Upper lobe of right lung (tissue), 1 donor: ENCODE measurements at regions not wholly inside any gene's neighbourhood (a gene's known extent, or its start where the extent isn't known, plus 50 kb on each side); places are given as distances from the start of the nearest gene placed in this dataset.

Experiments used
- ATAC-seq: fragments of 200-7000 bp; cut with Tn5 transposase; one replicate; pipeline ENCODE4 v1.9.1; 2020; ENCODE audit warnings: mild to moderate bottlenecking, moderate library complexity
- DNase-seq: peaks from one replicate; pipeline ENCODE4 v3.0.0-alpha.2; 2020
- H3K27ac ChIP-seq: fragments of 200-600 bp; one replicate; pipeline ENCODE4 v1.8.0; 2022
- H3K27me3 ChIP-seq: fragments of 200-600 bp; one replicate; pipeline ENCODE4 v1.8.0; 2022; ENCODE audit warnings: mild to moderate bottlenecking
- H3K36me3 ChIP-seq: fragments of 200-600 bp; one replicate; pipeline ENCODE4 v1.8.0; 2022
- H3K4me1 ChIP-seq: fragments of 200-600 bp; one replicate; pipeline ENCODE4 v1.8.0; 2022
- H3K4me3 ChIP-seq: fragments of 200-600 bp; one replicate; pipeline ENCODE4 v1.8.0; 2022; ENCODE audit warnings: mild to moderate bottlenecking
- H3K9me3 ChIP-seq: fragments of 200-600 bp; one replicate; pipeline ENCODE4 v1.8.0; 2022
- CTCF ChIP-seq: fragments of 200-600 bp; IDR thresholded peaks from one replicate; pipeline ENCODE4 v1.8.0; 2022; ENCODE audit warnings: antibody characterized with exemption
- intact Hi-C: fragments of 100-400 bp; cut with DNase I; formaldehyde crosslinking; loops from one replicate; pipeline ENCODE4 v1.11.0; 2022
- donor health status: DM: no; HTN: yes; CAD: no; lungs with severe emphysema.

DNA sequence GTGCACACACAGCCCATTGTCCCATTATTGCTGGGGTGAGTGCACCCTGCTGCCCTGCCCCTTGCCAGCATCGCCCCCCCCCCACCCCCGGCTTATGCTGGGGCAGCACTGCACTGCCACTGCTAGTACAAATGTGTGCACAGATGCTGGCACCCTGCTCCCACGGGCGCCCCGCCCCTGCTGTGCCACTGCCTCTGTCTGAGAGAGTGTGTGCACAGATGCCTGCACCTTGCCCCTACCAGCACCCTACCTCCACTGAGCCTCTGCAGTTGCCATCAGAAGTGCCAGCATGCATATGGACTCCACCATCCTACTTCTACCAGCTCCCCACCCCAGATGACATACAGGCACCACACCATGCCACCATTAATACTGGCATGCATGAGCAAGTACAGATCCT lies 454.6 kb upstream of the KHDRBS2 start:
- intact Hi-C loops: no loop called here
- Histone ChIP-seq H3K36me3 (no peaks in the 10 kb centered on the region), H3K27me3 (no peaks in the 10 kb centered on the region), H3K9me3 (no peaks in the 10 kb centered on the region), H3K4me1 (no peaks in the 10 kb centered on the region), H3K4me3 (no peak overlapping the region), H3K27ac (no peak overlapping the region)
- DNase-seq (no peak), ATAC-seq (peak; percentile 22)
- no peak for TF ChIP-seq CTCF

GRCh38 chr6:62740171-62740570 lies 454.1 kb upstream of the KHDRBS2 start:
- DNase-seq: no peak
- Histone ChIP-seq H3K4me1 (no peaks in the 10 kb centered on the region), H3K36me3 (no peaks in the 10 kb centered on the region), H3K9me3 (no peaks in the 10 kb centered on the region), H3K27ac (no peak overlapping the region), H3K4me3 (no peak overlapping the region), H3K27me3 (no peaks in the 10 kb centered on the region)
- TF ChIP-seq CTCF: no peak
- peak; percentile 26 for ATAC-seq
- intact Hi-C loops: no loop called here

- Histone ChIP-seq H3K36me3 (no peaks in the 10 kb centered on the region), H3K27ac (no peak overlapping the region), H3K9me3 (no peaks in the 10 kb centered on the region), H3K4me1 (no peaks in the 10 kb centered on the region), H3K4me3 (no peak overlapping the region), H3K27me3 (no peaks in the 10 kb centered on the region)
- DNase-seq (no peak), ATAC-seq (no peak)
- TF ChIP-seq CTCF: no peak
- intact Hi-C loops: no loop called here
These were observed 451.8 kb upstream of the KHDRBS2 start for GRCh38 chr6:62737792-62738191.

DNA sequence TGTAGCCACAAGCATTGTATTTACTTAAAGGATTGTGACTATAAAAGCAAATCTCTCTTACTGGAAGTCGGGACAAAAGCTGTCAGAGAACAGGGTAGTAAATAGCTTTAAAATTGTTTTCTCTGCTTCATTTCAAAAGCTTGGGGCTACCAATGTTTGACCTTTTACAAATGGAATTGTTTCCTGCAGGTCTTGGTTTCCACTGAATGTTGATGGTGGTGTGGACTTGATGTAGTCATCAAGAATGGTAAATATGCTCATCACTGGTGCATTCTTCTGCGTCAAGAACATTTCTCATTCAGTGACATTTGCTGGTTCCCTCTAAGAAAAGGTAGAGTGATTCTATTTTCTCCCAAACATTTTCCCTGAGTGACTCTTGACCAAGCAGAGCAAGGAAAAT lies 435.4 kb upstream of the KHDRBS2 start:
- Histone ChIP-seq H3K4me3 (no peak overlapping the region), H3K27ac (no peak overlapping the region), H3K9me3 (no peaks in the 10 kb centered on the region), H3K36me3 (no peaks in the 10 kb centered on the region), H3K27me3 (no peaks in the 10 kb centered on the region), H3K4me1 (no peaks in the 10 kb centered on the region)
- no peak for TF ChIP-seq CTCF
- DNase-seq (no peak), ATAC-seq (no peak)
- intact Hi-C loops: no loop called here

DNA sequence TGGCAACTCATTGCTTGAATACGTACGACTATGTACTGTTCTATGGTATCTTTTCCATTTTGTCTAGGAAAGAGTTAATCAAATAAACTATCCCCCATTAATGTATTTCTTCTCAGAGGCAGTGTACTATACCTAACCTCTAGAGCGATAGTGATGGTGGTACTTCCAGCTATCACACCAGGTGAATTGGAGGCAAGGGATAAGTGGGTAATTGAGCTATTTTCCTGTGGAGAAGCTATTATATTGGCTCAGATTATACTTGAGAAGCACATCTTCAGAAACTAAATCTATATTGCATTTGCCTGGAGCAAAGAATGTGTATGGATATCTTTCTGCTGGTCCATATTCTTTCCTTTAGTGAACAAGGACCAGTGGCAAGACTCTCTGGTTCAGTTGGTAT lies 430.7 kb upstream of the KHDRBS2 start:
- intact Hi-C loops: no loop called here
- H3K36me3 ChIP-seq: no peaks in the 10 kb centered on the region
- H3K27me3 ChIP-seq: no peaks in the 10 kb centered on the region
- TF ChIP-seq CTCF: no peak
- no peaks in the 10 kb centered on the region for H3K9me3 ChIP-seq
- no peak overlapping the region for H3K4me3 ChIP-seq
- DNase-seq (no peak), ATAC-seq (no peak)
- no peaks in the 10 kb centered on the region for H3K4me1 ChIP-seq
- H3K27ac ChIP-seq: no peak overlapping the region

DNA sequence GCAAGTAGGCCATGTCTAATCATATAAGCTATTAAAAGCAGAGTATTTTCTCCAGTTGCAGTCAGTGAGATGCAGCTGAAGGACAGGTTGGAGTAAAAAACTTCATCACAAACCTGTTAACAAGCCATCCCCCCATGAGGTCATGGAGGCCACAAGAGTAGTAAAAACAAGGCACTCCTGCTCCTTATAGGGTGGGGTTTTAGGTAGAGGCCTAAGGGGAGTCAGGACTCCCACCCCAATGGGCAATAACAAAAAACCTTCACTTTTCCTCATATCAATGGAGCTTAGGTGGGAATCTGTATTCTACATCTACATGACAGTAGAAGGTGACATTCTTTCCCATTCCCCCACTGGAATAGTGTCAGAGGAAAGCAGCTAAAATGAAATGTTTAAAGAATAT lies 428.1 kb upstream of the KHDRBS2 start:
- Histone ChIP-seq H3K4me3 (no peak overlapping the region), H3K27me3 (no peaks in the 10 kb centered on the region), H3K9me3 (no peaks in the 10 kb centered on the region), H3K27ac (no peak overlapping the region), H3K36me3 (no peaks in the 10 kb centered on the region), H3K4me1 (no peaks in the 10 kb centered on the region)
- no peak for ATAC-seq
- no peak for TF ChIP-seq CTCF
- no peak for DNase-seq
- intact Hi-C loops: no loop called here
